ENCODE measurements at regions not wholly inside any gene's neighbourhood (a gene's known extent, or its start where the extent isn't known, plus 50 kb on each side); places are given as distances from the start of the nearest gene placed in this dataset.

DNA sequence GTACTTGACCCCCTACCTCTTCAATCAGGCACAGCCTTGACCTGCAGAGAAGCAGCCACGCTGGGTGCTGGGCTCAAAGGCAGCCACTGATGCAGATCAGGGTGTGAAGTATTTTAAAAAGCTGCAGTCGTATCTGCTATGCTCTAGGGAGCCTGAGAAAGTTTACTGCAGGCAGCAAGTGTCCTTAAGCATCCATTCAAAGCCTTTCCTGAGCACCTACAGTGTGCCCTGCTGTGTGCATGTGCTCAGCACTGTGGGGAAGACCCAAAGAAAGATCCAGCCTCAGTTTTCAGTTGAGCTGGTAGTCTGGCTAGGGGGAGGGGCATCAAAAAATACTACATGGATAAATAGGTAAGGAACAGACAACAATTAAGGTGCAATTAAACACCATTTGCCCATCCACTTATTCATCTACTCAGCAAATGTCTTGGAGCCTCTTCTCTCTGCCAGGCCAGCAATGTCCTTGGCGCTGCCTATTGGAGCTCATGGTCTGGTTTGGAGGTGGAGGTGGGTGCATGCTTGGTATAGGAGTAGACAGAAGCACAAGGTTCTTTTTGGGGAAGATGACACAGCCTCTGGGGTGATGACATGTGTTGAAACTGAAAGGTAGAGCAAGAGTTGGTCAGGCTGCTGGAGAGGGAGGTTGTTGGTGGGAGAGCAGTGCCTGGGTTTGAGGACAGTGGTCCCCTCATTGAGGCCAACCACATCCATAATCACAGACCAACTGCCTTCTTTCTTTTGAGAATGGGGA lies 85.9 kb upstream of the PRR23C start:
- TF ChIP-seq, protein P1, sequence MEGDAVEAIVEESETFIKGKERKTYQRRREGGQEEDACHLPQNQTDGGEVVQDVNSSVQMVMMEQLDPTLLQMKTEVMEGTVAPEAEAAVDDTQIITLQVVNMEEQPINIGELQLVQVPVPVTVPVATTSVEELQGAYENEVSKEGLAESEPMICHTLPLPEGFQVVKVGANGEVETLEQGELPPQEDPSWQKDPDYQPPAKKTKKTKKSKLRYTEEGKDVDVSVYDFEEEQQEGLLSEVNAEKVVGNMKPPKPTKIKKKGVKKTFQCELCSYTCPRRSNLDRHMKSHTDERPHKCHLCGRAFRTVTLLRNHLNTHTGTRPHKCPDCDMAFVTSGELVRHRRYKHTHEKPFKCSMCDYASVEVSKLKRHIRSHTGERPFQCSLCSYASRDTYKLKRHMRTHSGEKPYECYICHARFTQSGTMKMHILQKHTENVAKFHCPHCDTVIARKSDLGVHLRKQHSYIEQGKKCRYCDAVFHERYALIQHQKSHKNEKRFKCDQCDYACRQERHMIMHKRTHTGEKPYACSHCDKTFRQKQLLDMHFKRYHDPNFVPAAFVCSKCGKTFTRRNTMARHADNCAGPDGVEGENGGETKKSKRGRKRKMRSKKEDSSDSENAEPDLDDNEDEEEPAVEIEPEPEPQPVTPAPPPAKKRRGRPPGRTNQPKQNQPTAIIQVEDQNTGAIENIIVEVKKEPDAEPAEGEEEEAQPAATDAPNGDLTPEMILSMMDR (IDR thresholded peaks at IDR 0.05): no peak
- TF ChIP-seq POLR2A (IDR thresholded peaks at IDR 0.05): no peak
